ENCODE measurements at regions not wholly inside any gene's neighbourhood (a gene's known extent, or its start where the extent isn't known, plus 50 kb on each side); places are given as distances from the start of the nearest gene placed in this dataset.

DNA sequence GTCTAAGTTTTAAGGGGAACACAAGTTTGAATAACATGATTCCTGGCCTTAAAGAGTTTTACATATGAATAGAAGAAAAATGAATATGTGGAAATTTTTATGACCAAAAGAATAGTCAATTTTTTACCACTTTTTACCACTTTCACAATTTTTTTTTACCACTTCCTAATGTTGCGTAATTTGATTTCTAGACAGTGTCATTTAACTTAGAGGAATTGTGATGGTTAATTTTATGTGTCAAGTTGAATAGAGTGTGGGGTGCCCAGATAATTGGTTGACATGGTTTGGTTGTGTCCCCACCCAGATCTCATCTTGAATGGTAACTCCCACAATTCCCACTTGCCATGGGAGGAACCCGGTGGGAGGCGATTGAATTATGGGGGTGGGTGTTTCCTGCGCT, 416.6 kb downstream of the KIF4B start:
- TF ChIP-seq, protein P1, sequence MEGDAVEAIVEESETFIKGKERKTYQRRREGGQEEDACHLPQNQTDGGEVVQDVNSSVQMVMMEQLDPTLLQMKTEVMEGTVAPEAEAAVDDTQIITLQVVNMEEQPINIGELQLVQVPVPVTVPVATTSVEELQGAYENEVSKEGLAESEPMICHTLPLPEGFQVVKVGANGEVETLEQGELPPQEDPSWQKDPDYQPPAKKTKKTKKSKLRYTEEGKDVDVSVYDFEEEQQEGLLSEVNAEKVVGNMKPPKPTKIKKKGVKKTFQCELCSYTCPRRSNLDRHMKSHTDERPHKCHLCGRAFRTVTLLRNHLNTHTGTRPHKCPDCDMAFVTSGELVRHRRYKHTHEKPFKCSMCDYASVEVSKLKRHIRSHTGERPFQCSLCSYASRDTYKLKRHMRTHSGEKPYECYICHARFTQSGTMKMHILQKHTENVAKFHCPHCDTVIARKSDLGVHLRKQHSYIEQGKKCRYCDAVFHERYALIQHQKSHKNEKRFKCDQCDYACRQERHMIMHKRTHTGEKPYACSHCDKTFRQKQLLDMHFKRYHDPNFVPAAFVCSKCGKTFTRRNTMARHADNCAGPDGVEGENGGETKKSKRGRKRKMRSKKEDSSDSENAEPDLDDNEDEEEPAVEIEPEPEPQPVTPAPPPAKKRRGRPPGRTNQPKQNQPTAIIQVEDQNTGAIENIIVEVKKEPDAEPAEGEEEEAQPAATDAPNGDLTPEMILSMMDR (conservative IDR thresholded peaks at IDR 0.05 in 1 of 2, IDR thresholded peaks at IDR 0.05 in 1 of 2; ENCODE audit: extremely low read depth in 1 of 2, insufficient read depth in 1 of 2, low read depth in 1 of 2, low read length in 2 of 2): no peak
- no peak for TF ChIP-seq EZH2 (IDR thresholded peaks at IDR 0.05; ENCODE audit: borderline replicate concordance, low read length)
